ENCODE measurements at regions not wholly inside any gene's neighbourhood (a gene's known extent, or its start where the extent isn't known, plus 50 kb on each side); places are given as distances from the start of the nearest gene placed in this dataset.

GRCh38 chr5:116724971-116725370 lies 150.3 kb upstream of the SEMA6A start:
- no peak for TF ChIP-seq CTCF (IDR thresholded peaks at IDR 0.05; ENCODE audit: low read depth, low read length, poor library complexity, severe bottlenecking)
- no peak for TF ChIP-seq EZH2phosphoT487 (IDR thresholded peaks at IDR 0.05; ENCODE audit: borderline replicate concordance, low read length)
